Natural killer cell treated with Interleukin-12 subunit alpha and Interleukin-12 subunit beta and Interleukin-15 and Interleukin-18, amount 100 ng/mL, for 72 hours (primary cell): ENCODE measurements at regions not wholly inside any gene's neighbourhood (a gene's known extent, or its start where the extent isn't known, plus 50 kb on each side); places are given as distances from the start of the nearest gene placed in this dataset.
"Not testable (repeated sequence)": the region's sequence is repeated elsewhere in the genome, so short reads cannot be mapped to it uniquely, and the experiment has no call there.

Experiments used
- ATAC-seq, 2 donors: fragments of 150-1000 bp; cut with Tn5 transposase in 1 of 2; sonication (Bioruptor Pico), chemical (Tn5 transposase) in 1 of 2; 2 replicates each; pipeline ENCODE4 v1.10.0; 2021
- DNase-seq: peaks from one replicate; pipeline ENCODE4 v3.0.0; 2022; ENCODE audit warnings: low spot score
- H3K27ac Mint-ChIP-seq, 2 donors: 1 replicate in 1 of 2; 2 replicates in 1 of 2; pipeline ENCODE4 v1.8.0; 2022; ENCODE audit warnings: mixed read lengths in 2 of 2, mild to moderate bottlenecking in 1 of 2, moderate library complexity in 1 of 2
- H3K27me3 Mint-ChIP-seq, 2 donors: 1 replicate in 1 of 2; 2 replicates in 1 of 2; pipeline ENCODE4 v1.8.0; 2022; ENCODE audit warnings: mixed read lengths in 2 of 2
- H3K36me3 Mint-ChIP-seq: one replicate; pipeline ENCODE4 v1.8.0; 2022; ENCODE audit warnings: mixed read lengths
- H3K4me1 Mint-ChIP-seq, 2 donors: 1 replicate in 1 of 2; 2 replicates in 1 of 2; pipeline ENCODE4 v1.8.0; 2022; ENCODE audit warnings: low read depth in 2 of 2, mixed read lengths in 2 of 2, mild to moderate bottlenecking in 1 of 2
- H3K4me3 Mint-ChIP-seq: one replicate; pipeline ENCODE4 v1.8.0; 2022; ENCODE audit warnings: mixed read lengths
- H3K9me3 Mint-ChIP-seq: 2 replicates; pipeline ENCODE4 v1.8.0; 2022; ENCODE audit warnings: mixed read lengths

GRCh38 chr7:150192541-150192940, 130.6 kb upstream of the LRRC61 start:
- not testable (repeated sequence) for H3K27ac Mint-ChIP-seq, DNase-seq, H3K4me1 Mint-ChIP-seq, H3K9me3 Mint-ChIP-seq, H3K27me3 Mint-ChIP-seq, H3K36me3 Mint-ChIP-seq, H3K4me3 Mint-ChIP-seq, ATAC-seq

GRCh38 chr7:150193866-150194265, 129.3 kb upstream of the LRRC61 start:
- H3K9me3 Mint-ChIP-seq, DNase-seq, H3K36me3 Mint-ChIP-seq, H3K4me3 Mint-ChIP-seq, H3K4me1 Mint-ChIP-seq, ATAC-seq, H3K27ac Mint-ChIP-seq, H3K27me3 Mint-ChIP-seq: not testable (repeated sequence)
